ENCODE measurements at regions not wholly inside any gene's neighbourhood (a gene's known extent, or its start where the extent isn't known, plus 50 kb on each side); places are given as distances from the start of the nearest gene placed in this dataset.

- TF ChIP-seq EZH2phosphoT487 (IDR thresholded peaks at IDR 0.05; ENCODE audit: unreplicated experiment) (no peak), REST (IDR thresholded peaks at IDR 0.05; ENCODE audit: unreplicated experiment) (no peak)
These were observed 621.2 kb upstream of the ACVR2A start (continued) for GRCh38 chr2:147223553-147224060.

DNA sequence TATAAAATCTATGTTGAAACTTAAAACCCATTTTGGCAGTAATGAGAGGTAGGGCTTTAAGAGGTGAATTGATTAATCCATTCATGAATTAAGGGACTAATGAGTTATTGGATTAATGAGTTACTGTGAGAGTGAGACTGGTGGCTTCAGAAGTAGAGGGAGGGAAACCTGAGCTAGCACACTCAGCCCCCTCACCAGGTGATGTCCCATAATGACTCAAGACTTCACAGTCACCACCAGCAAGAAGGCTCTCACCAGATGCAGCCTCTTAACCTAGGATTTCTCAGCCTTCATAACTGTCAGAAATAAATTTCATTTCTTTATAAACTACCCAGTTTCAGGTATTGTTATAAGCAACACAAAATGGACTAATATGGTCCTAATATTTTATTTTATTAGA lies 621.7 kb upstream of the ACVR2A start:
- DNase-seq (ENCODE audit: low spot score) (no peak), ATAC-seq (no peak)
- no peaks in the 10 kb centered on the region for H3K4me1 ChIP-seq (ENCODE audit: insufficient read depth)
- H3K27ac Mint-ChIP-seq = no peak overlapping the region
- peaks cover 14% of the 10 kb centered on the region for H3K36me3 Mint-ChIP-seq (ENCODE audit: low read depth)
- H3K36me3 ChIP-seq (ENCODE audit: insufficient read depth) = no peaks in the 10 kb centered on the region
- H2AFZ ChIP-seq = no peak overlapping the region
- H3K27me3 ChIP-seq (ENCODE audit: insufficient read depth) = no peaks in the 10 kb centered on the region
- H3K27ac ChIP-seq (ENCODE audit: low read depth) = no peak overlapping the region
- no peak overlapping the region for H3K4me3 ChIP-seq
- peaks cover 29% of the 10 kb centered on the region for H3K9me2 ChIP-seq (ENCODE audit: insufficient read depth)
- peaks cover 3% of the 10 kb centered on the region for H3K27me3 Mint-ChIP-seq (ENCODE audit: insufficient read depth, low read depth, poor library complexity)
- no peak overlapping the region for H3K4me3 Mint-ChIP-seq
- H3K4me1 Mint-ChIP-seq = peaks cover 12% of the 10 kb centered on the region
- H3K9me3 Mint-ChIP-seq = peaks cover 19% of the 10 kb centered on the region
- H3K79me2 ChIP-seq (replicated peaks; ENCODE audit: insufficient read depth) = no peaks in the 10 kb centered on the region
- no peaks in the 10 kb centered on the region for H4K20me1 ChIP-seq (replicated peaks; ENCODE audit: insufficient read depth)
- H3F3A ChIP-seq (replicated peaks; ENCODE audit: low read depth) = no peaks in the 10 kb centered on the region
- no peak overlapping the region for H3K4me2 ChIP-seq
- TF ChIP-seq EZH2 (IDR thresholded peaks at IDR 0.05; ENCODE audit: low read depth, unreplicated experiment) = no peak
- TF ChIP-seq JUNB (IDR thresholded peaks at IDR 0.05; ENCODE audit: unreplicated experiment) = no peak
- no peak for TF ChIP-seq REST (IDR thresholded peaks at IDR 0.05; ENCODE audit: unreplicated experiment)
- TF ChIP-seq ZNF462 (CRISPR knock-in tag; IDR thresholded peaks at IDR 0.05) = no peak
- no peak for TF ChIP-seq STAT1 (IDR thresholded peaks at IDR 0.05; ENCODE audit: unreplicated experiment)
- TF ChIP-seq CREB1 (CRISPR knock-in tag; IDR thresholded peaks at IDR 0.05; ENCODE audit: low read depth) = no peak
- TF ChIP-seq ZNF114 (CRISPR knock-in tag; IDR thresholded peaks at IDR 0.05) = no peak
- no peak for TF ChIP-seq EZH2phosphoT487 (IDR thresholded peaks at IDR 0.05; ENCODE audit: unreplicated experiment)
- TF ChIP-seq NANOG (IDR thresholded peaks at IDR 0.05; ENCODE audit: borderline replicate concordance) = no peak
- no peak for TF ChIP-seq ZNF331 (CRISPR knock-in tag; IDR thresholded peaks at IDR 0.05; ENCODE audit: low read depth)
- no peak for TF ChIP-seq POLR2AphosphoS5 (IDR thresholded peaks at IDR 0.05; ENCODE audit: low read depth)

Data from GM23338 (cell line).